HT-29 (cell line): ENCODE measurements at regions not wholly inside any gene's neighbourhood (a gene's known extent, or its start where the extent isn't known, plus 50 kb on each side); places are given as distances from the start of the nearest gene placed in this dataset.
A peak's percentile ranks its signal among the peaks of the same experiment; 100 is the strongest.

Source experiments
- DNase-seq: peaks from one replicate; pipeline ENCODE4 v3.0.0-alpha.2; 2015; ENCODE audit warnings: low spot score

DNA sequence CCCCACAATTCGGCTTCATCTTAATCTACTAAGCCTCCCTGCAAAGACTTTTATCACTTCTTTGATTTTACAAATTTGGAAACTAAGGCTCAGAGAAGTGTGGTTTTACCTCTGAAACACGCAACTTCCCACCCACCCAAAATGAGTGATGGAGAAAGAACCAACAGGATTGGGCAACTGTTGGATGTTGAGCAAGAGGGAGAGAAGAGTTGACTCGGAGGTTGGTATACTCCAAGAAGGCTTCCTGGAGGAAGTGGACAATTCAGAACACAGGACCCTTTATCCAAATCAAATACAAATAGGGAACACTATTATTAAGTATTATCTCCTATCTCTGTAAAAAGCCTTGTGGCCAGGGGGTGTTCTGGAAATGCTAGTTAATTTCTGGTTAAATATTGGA lies 323.0 kb downstream of the C16orf95 start:
- DNase-seq: no peak

GRCh38 chr16:86994651-86995171 lies 322.5 kb downstream of the C16orf95 start:
- DNase-seq: no peak

DNA sequence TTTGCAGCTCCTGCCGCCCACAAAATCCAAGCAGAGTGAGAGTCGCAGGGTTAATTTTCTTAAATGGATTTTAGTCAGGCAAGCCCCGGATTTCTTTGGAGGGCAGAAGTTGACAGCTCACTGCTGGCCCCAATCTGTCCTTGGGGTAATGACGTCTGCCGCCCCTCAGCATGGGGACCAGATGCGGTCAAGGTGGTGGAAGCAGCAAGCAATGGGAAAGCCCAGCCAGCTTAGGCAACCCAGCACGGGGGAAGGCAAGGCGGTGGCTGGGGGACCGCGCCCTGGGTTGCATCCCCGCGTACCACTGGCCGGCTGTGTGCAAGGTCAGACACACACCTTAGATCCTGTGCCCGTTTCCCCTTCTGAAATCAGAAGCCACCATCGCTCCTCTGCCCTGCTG lies 321.7 kb downstream of the C16orf95 start:
- no peak for DNase-seq

DNA sequence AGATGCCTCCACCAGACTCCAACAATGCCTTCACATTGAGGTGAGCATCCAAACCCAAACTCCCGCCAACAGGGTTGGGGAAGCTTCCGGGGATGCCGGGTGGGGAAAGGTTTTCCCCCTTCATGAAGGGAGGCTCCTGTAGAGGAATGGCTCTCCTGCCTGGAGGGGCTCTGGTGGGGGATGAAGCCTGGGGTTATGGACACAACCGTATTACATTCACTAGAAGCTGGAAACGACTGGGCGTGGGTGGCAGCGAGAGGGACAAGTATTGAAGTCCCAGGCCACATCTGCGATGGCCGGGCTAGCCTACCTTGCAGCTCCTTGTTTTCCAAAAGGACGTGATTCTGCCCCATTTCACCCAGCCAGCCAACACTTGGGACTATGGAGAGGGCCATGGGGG lies 321.1 kb downstream of the C16orf95 start:
- no peak for DNase-seq

DNA sequence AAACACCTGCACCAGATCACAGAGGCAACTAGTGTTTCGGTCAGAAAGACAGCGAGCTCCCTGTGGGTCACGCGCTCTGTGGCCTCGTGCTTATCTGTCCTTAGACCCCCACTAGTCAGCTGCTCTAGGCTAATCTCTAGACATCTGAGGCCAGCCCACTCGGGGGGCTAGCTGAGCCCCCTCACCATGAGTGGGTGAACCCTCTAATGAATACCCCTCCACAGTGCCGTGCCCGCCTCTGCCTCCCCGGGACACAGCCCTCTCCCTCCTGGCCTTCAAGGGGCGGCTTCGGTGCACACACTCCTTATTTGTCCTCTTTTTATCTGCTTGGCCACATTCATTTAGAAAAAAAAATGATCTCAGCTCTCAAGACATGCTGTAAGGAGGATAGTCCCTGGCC lies 320.1 kb downstream of the C16orf95 start:
- no peak for DNase-seq

- DNase-seq: no peak
Observed at GRCh38 chr16:86998196-86999001, 318.8 kb downstream of the C16orf95 start.

DNA sequence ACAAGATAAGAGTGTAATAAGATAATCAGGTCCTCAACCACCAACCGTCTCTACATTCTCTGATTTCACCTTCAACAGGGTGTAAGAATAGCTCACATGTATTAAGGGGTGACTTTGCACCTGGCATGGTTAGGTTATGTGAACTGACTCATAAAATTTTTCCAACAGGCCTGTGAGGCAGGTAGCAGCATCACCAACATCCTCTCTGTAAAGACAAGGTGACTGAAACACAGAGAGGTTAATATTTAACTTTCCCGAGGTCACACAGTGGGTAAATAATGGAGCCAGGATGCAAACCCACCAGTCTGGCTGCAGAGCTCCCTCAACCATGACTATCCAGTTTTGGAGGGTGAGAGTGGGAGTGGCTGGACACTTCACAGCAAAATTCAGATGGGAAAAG lies 317.2 kb downstream of the C16orf95 start:
- DNase-seq: no peak

- no peak for DNase-seq
Observed at GRCh38 chr16:87002717-87003413, 314.3 kb downstream of the C16orf95 start.

- no peak for DNase-seq
Observed at GRCh38 chr16:87003414-87003755, 313.8 kb downstream of the C16orf95 start.

- DNase-seq: no peak
Observed at GRCh38 chr16:87006021-87006420, 311.2 kb downstream of the C16orf95 start.

GRCh38 chr16:87006789-87007745 lies 310.1 kb downstream of the C16orf95 start:
- DNase-seq: no peak

- no peak for DNase-seq
Observed at GRCh38 chr16:87007907-87008306, 309.3 kb downstream of the C16orf95 start.

DNA sequence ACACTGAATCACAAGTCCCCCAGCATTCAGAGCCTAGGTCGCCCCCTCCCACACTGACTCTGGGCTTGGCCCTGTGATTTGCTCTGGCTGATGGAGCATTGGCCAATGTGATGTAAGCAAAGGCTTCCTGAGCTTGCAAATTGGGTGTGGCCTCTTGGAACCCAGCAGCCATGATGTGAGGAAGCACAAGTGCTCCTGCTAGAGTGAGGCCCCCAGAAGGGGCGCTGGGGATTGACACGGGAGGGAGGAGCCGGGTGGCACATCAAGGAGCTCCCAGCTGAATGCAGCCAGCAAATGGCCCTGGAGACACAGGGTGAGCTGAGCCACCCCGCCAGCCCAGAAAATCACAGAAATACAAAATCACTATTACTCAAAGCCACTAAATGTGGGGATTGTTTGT lies 308.5 kb downstream of the C16orf95 start:
- no peak for DNase-seq

DNA sequence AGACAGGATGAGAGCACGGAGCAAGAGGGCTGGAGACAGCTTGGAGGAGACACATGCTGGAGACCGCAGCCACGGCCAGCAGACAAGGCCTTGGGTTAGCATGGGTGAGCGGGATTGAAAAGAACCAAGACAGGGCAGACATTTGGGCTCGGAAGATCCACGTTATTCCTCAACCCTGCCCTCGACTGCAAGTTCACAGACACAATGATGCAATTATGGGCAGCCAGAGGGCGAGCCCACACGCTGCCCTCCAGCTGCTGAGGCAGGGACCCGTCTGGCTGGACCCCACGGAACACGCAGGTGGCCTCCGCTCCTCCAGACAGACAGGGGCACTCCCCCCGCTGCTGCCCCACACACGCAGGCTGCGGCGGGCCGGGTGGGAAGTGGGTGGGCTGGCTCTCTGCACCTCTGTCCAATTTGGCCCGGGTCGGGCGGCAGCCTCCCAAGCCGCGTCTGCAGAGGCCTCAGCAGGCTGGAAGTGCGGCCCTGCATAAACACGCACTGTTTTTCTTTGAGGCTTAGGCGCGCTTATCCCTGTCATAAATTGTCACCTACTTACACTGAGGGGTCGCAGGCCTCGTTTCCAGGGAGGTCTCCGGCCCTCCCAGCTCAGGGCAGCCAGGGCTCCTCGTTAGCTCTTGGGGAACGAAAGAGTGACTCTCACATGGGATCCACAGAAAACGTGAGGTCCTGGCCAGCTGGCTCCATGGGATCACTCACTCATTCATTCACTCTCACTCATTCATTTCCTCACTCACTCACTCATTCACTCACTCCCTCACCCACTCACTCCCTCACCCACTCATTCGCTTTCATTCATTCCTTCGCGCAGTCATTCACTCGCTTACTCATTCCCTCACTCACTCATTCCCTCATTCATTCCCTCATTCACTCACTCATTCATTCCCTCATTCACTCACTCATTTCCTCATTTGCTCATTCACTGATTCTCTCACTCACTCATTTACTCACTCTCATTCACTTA lies 303.9 kb downstream of the C16orf95 start:
- no peak for DNase-seq

DNA sequence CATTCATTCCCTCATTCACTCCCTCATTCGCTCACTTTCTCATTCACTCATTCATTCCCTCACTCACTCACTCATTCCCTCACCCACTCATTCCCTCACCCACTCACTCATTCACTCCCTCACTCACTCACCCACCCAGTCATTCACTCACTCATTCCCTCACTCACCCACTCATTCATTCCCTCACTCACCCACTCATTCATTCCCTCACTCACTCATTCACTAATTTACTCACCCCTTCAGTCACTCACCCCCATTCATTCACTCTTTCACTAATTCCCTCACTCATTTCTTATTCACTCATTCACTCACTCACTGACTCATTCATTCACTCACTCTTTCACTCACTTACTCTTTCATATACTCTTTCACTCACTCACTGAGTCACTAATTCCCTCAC lies 303.1 kb downstream of the C16orf95 start:
- DNase-seq: no peak

- no peak for DNase-seq
Observed at GRCh38 chr16:87015021-87015420, 302.2 kb downstream of the C16orf95 start.

DNA sequence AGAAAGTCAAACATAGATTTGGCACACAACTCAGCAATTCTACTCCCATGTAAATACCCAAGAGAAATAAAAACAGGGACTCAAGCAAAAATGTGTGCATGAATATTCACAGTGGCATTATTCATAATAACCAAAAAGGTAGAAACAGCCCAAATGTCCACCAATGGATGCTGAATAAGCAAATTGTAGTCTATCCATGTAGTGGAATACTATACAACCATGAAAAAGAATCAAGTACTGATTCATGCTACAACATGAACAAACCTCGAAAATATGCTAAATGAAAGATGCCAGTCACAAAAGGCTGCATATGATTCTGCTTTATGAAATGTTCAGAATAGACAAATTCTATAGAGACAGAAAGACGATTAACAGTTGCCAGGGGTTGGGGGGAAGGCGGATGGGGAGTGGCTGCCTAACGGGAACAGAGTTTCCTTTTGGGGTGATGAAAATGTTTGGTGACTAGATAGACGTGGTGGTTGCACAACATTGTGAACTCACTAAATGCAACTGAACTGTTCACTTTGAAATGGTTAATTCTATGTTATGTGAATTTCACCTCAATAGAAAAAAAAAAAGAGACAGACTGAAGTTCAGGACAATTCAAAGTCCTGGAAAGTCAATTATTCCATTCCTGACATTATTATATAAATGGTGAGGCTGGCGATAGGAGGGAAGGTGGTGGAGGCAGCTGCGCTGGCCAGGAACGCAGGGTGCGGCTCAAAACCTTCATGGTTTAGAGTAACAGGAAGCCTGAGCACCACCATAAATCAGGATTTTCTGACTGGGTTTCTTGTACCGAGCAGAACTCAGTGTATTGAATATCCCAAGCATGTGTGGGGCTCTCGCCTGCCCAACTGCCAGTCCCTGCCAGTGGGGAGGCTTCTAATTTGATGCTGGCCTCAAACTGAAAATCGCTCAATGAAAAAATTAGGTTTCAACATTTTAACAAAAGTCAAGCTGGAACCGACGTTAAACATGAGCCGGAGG lies 300.9 kb downstream of the C16orf95 start:
- DNase-seq: no peak

DNA sequence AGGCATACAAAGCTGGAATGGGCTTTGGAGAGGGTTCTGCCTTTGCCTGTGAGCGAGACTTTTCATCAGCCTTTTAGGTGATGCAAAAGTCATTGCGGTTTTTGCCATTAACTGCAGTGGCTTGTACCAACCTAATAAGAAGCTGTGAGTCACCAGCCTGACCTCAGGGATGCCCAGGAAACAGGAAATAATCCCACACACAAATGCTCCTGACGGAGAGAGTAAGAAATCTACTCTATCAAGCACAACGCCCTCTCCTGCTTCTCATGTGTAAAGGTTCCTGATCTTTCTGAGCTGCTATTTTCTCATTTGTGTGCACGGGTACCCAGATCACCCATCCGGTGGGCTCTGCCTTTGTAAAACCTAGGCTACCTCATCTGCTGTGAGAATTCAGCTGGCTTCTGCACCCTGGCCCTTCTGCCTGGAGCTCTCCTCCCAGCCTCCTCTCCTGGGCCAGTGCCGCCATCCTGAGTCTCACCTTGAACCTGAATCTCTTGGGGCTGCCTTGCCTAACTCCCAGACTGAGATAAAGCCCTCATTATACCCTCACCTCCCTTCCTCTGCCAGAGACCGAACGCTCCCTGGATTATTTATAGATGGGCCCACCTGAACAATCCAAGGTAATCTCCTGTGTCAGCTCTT lies 299.7 kb downstream of the C16orf95 start:
- DNase-seq: peak; percentile 66

DNA sequence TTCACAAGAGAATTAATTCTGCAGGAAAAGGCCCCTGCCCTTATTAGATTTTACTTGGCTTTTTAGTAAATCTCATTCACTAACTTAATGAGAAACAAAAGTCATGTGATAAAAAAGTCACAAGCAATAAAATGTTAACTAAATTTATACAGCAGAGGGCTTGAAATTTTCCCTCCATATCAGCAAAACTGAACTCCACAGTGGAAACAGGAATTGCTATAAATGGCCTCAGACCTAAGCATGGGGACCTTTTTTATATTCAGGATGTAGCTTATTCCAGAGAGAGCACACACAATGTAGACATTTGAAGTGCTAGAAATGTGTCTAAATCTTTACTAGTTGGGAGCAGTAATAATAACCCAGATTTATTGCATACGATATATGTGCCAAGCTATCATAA lies 291.5 kb downstream of the C16orf95 start:
- no peak for DNase-seq
